ENCODE measurements at regions not wholly inside any gene's neighbourhood (a gene's known extent, or its start where the extent isn't known, plus 50 kb on each side); places are given as distances from the start of the nearest gene placed in this dataset.

GRCh38 chr6:44531442-44532015 is 144.0 kb downstream of the CDC5L start:
- DNase-seq (ENCODE audit: low spot score), result no peak

- DNase-seq (ENCODE audit: low spot score), result no peak
Observed at GRCh38 chr6:44533421-44533820, 145.9 kb downstream of the CDC5L start.

DNA sequence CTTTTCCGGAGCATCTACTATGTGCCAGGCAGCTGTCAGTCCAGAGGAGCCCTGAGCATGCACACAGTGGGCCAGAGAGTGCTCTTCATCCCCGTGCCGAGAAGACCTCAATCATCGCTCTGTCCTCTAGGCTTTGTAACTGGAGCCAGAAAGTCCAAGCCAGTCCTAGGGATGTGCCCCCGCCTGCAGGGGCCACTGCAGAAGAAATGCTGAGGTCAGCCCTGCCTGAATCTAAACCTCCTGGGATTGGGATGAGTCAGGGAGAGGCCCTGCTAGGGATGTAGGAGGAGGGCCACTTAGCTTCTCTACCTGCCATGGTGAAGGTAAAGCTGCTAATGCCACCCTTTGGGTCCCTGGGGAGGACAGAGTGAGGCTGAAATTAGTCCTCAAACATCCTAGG is 146.8 kb downstream of the CDC5L start:
- no peak for DNase-seq (ENCODE audit: low spot score)

DNA sequence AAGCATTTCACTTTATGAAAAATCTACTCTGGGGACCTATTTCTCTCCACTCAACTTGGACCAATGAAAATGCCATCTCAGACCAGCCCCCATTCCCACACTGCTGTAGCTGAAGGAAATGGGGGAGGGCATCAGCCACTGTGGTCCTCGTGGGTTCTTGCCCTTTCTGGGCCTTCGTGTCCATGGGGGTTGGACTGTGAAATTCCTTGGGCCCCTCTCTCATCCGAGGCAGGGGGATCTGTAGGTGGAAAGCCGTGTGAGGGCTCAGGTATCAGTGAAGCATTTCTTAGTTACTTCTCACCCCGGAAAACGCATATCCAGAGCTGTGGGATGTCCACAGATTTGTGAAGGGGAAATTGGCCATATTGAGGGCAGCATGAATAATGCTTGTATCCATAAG is 147.9 kb downstream of the CDC5L start:
- DNase-seq (ENCODE audit: low spot score), result no peak

GRCh38 chr6:44535967-44536366 is 148.5 kb downstream of the CDC5L start:
- no peak for DNase-seq (ENCODE audit: low spot score)

GRCh38 chr6:44537306-44538049 is 150.0 kb downstream of the CDC5L start:
- DNase-seq (ENCODE audit: low spot score), result no peak

DNA sequence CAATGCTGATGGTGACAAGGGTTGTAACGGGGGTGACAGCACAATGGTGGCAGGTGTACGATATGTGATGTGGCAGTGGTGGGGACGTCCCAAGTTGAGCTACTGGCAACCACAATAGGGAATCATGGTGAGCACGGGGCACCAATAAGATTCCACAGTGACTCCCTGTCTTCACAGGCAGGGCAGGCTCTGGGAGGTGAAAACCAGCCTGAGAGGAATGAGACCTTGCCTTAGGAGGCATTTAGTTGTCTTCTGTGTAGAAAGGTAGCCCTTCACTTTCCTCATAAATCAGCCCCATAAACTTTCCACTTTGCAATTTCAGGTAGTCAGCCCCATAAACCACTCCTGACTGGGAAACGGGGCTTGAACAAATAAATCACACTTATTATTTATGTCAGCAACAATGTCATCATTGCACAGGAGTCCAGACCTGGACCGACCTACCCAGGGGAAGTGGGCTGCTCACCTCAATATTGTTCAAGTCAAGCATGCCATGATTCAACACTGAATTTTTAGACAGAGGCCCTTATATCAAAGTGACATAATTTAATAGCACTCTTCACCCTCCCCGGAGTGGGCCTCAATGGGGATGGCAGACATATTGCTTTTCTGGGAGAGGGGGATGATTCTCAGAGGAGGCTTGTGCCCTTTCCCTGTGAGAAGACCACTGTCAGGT is 150.8 kb downstream of the CDC5L start:
- DNase-seq (ENCODE audit: low spot score), result no peak

GRCh38 chr6:44538807-44539201 is 151.3 kb downstream of the CDC5L start:
- DNase-seq (ENCODE audit: low spot score), result no peak

DNA sequence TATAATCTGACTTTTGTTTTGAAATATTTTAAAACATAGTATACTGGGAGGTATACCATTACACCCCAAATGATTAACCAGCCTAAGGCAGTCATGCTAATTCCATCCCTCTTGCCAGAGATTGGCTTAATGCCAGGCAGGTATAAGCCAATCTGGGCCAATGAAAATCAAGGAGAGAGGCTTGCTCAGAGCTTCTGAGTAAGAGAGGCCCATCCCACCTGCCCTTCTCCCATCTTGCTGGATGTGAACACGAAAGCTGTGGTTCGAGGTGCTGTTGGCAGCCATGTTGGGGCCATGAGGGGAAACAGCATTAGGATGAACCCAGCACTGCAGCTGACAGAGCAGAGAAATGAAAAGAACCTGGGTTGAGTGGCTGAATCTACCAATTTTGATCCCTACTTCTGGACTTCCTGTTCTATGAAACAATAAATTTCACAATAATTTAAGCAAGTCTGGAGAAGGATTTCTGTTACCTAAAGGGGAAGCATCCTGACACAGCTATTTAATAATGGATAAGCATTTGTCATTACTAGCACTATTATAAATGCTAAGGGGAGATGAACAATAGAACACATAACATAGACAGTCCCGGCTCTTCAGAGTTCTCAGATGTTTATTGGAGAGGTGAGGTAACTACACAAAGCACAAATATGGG is 152.3 kb downstream of the CDC5L start:
- no peak for DNase-seq (ENCODE audit: low spot score)

GRCh38 chr6:44540881-44541280 is 153.4 kb downstream of the CDC5L start:
- no peak for DNase-seq (ENCODE audit: low spot score)

DNA sequence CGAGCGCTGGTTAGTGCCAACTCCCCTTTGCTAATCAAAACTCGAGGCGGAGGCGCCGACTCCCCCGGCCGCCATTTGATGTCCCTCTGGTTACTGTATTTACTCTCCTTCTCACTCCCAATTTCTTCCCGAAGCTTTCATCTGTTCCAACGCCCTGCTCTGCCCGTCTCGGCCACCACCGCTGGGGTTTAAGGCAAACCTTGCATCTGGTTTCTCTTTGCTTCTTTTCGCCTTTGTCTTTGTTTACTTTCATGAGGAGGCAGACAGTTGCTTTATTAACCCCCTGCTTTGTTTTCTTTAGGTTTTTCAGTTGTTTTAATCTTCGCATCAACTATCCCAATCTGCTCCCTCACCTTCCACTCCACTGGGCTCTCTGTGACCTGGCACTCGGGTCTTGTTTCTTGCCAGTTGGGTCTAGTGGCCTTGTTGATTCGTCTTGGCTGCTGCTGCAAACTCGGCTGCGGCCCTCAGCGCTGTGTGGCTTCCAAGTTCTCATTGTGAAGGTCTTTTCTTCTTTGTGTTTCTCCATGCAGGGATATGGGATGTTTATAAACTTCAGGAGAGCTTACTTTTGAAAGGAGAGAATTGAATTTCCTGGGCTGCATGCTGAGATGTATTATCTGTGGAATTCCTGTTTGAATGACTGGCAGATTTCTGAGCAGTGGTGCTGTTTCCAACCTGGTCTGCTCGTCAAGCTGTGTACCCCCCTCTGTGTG is 155.1 kb downstream of the CDC5L start:
- DNase-seq (ENCODE audit: low spot score), result no peak

DNA sequence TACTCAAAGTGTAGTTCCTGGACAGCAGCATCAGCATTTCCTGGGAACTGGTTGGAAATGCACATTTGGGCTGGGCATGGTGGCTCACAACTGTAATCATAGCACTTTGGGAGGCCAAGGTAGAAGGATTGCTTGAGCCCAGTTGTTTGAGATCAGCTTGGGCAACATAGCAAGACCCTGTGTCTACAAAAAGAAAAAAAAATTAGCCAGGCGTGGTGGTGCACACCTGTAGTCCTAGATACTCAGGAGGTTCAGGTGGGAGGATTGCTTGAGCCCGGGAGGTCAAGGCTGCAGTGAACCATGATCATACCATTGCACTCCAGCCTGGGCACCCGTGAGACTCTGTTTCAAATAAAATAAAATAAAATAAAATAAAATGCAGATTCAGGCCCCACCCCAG is 156.2 kb downstream of the CDC5L start:
- DNase-seq (ENCODE audit: low spot score), result no peak

DNA sequence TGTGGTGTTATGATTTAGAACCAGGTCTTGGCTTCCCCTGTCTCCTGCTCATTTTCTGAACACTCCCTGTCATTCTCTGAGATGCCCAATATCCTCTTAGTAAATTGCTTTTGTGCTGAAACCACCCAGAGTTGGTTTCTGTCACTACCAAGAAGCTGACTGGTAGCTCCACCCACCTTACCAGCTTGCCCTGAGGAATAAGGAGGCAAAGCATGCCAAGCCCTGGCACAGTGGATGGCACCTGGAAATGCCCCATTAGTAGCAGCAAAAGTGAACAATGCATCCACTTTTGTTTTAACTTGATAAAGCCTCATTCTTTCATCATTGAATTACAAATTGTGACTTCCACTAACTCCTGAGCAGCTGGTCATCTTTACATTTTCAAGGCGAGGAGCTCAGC is 157.7 kb downstream of the CDC5L start:
- DNase-seq (ENCODE audit: low spot score), result no peak

DNA sequence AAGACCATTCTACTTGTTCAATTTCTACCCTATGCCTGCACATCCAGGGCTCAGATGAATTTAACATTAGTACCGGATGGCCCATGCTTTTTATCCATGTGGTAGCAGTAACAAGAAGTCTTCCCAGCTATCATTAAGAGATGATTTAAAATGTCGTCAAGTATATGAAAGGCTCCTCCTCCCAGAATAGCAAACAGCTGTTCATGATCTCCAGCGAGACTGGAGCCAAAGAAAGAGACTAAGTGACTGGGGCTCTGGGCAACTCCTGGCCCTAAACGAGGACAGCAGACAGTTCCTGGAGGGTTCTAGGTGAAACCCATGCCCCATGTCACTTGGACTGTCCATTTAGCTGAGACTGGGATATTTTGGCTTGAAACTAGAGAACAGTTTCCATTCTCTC is 160.8 kb downstream of the CDC5L start:
- DNase-seq (ENCODE audit: low spot score), result no peak

- no peak for DNase-seq (ENCODE audit: low spot score)
Observed at GRCh38 chr6:44549516-44549915, 162.0 kb downstream of the CDC5L start.

- no peak for DNase-seq (ENCODE audit: low spot score)
Observed at GRCh38 chr6:44554194-44554593, 166.7 kb downstream of the CDC5L start.

DNA sequence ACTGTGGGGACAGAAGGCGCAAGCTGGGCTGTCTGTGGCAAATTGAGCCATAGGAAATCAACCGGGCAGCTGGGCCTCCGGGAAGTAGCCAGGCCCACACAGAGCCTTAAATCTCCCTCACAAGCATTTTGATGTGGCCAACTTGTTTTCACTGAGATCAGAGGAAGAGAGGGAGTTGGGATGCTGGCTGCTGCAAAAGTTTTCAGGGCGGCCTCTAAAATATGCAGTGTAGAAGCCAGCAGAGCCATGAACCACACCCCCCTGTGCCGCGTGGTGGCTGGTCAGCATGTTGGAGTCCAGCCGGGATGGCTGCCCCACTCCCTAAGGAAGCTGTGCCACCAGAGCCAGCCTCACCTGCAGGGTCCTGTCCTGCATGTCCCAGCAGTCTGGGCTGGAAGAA is 167.4 kb downstream of the CDC5L start:
- DNase-seq (ENCODE audit: low spot score), result no peak

DNA sequence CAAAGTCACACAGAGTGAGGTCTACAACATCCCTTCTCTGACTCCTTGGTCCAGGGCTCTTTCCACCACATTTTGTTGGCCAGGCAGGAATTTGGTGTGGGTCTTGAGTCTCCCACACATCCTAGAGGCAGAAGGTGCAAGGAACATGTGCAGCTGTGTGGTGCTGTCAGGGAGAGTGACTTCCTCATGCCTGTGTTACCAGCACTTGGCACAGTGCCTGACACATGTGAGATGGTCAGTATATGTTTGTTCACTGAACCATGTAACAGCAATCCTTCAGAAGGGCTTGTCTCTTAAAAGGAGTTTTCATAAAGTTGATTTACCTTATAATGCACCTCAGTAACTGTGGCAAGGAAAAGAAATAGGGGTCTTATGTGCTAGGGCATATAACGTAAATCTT is 168.5 kb downstream of the CDC5L start:
- DNase-seq (ENCODE audit: low spot score), result no peak

- no peak for DNase-seq (ENCODE audit: low spot score)
Observed at GRCh38 chr6:44558024-44558831, 170.7 kb downstream of the CDC5L start.

DNA sequence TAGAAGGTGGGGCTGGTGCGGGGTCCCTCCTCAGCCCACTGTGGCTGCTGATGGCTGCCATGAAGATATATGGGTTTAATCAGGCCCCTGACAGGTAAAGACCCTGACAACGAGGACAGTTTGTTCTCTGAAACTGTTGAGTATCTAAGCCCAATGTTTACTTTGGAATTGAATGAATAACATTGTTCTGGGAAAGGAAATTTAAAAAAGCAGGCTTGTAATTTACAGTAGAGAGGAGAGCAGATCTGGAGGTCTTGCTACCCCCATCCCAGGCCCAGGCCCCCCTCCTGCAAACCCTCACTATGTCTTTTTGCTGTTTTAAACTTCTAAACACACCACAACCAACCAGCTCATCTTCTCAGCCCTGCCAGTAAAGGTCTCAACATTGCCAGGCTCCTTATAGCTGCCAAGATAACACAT is 171.3 kb downstream of the CDC5L start:
- DNase-seq (ENCODE audit: low spot score), result no peak

DNA sequence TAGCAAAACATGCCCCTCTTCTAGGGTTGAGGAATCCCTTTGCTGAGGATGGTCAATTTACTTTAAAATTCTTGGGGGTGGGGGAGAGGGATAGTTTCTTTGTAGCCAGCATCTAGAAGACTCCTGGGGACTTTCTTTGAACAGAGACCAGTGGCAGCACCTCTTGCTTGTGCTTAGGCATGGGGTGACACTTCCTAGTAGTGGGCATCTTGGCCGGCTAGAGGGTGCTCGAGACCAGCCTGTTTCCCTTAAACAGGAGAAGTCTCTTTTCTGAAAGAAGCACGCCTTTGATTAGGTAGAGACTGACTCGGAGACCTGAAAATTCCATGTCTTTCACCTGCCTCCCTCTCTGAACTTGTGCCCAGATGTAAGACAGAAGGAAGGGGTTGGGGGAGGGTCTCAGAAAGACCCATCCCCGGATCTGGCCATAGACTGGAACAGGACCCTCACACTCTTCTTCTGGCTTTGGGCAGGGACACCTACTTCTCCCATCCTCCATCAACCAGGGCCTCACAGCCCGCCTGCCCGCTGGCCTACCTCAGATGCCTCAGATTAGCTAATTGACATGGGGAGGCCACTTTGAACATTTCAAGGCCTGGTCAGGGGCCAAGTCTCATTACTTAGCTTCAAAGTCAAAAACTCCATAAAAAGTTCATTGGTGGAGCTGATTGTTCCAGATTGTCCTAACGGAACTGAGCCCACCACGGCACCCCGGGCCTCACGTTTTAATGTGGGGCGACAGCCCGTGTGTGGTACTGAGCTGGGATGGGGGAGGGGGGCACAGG is 172.2 kb downstream of the CDC5L start:
- no peak for DNase-seq (ENCODE audit: low spot score)
